Mammary epithelial cell (primary cell): ENCODE measurements at regions not wholly inside any gene's neighbourhood (a gene's known extent, or its start where the extent isn't known, plus 50 kb on each side); places are given as distances from the start of the nearest gene placed in this dataset.

Source experiments
- CTCF ChIP-seq, 2 donors: IDR thresholded peaks in 1 of 2; conservative IDR thresholded peaks in 1 of 2; 2 replicates each; pipeline ENCODE4 v1.5.1; 2011 to 2012; ENCODE audit warnings: inconsistent platforms in 2 of 2, low read length in 2 of 2, mild to moderate bottlenecking in 2 of 2, control low read depth in 1 of 2, low read depth in 1 of 2; ENCODE audit not compliant: insufficient read depth in 1 of 2; ENCODE audit errors: extremely low read depth in 1 of 2
- EZH2 ChIP-seq: IDR thresholded peaks from 2 replicates; pipeline ENCODE4 v1.6.1; 2012; ENCODE audit warnings: low read length, inconsistent platforms, borderline replicate concordance

- TF ChIP-seq CTCF (conservative IDR thresholded peaks at IDR 0.05 in 1 of 2, IDR thresholded peaks at IDR 0.05 in 1 of 2; ENCODE audit: extremely low read depth in 1 of 2, insufficient read depth in 1 of 2, low read depth in 1 of 2, low read length in 2 of 2) (no peak), EZH2 (no peak)
Observed at GRCh38 chr1:82874041-82874440, 1073.3 kb downstream of the ADGRL2 start.
